D721Med (cell line): ENCODE measurements at regions not wholly inside any gene's neighbourhood (a gene's known extent, or its start where the extent isn't known, plus 50 kb on each side); places are given as distances from the start of the nearest gene placed in this dataset.

Source experiments
- DNase-seq: peaks from one replicate; pipeline ENCODE4 v3.0.0; 2011; ENCODE audit warnings: low spot score; ENCODE audit not compliant: insufficient read length
- FAIRE-seq: peaks from 2 replicates; lab custom pipeline; 2011; peaks lifted over from hg19 to GRCh38; lab: Jason Lieb, UNC
- TF ChIP-seq, protein P1 (sequence below): IDR thresholded peaks from 2 replicates; pipeline ENCODE4 v1.5.1; 2012; ENCODE audit warnings: mild to moderate bottlenecking, control low read depth; ENCODE audit not compliant: insufficient read depth; ENCODE audit errors: missing control alignments

DNA sequence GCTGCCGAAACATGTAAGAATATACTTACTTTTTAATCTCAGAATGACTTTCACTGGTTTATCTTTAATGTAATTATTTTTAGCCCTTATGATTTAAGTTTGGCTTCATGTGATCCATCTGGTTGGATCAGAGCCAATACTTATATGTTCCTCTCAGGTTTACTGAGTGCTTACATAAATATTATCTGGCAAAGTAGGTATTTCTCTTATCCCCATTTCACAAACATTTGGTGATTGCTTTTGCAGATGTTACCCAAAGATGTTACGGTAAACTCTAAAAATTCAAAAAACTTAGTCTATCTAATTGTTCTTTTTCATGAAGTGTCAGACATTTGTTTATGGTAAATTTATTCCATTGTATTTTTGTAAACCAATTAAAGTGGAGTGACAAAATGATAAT lies 115.0 kb upstream of the TLL1 start:
- FAIRE-seq (no peak), DNase-seq (no peak)
- TF ChIP-seq, protein P1, sequence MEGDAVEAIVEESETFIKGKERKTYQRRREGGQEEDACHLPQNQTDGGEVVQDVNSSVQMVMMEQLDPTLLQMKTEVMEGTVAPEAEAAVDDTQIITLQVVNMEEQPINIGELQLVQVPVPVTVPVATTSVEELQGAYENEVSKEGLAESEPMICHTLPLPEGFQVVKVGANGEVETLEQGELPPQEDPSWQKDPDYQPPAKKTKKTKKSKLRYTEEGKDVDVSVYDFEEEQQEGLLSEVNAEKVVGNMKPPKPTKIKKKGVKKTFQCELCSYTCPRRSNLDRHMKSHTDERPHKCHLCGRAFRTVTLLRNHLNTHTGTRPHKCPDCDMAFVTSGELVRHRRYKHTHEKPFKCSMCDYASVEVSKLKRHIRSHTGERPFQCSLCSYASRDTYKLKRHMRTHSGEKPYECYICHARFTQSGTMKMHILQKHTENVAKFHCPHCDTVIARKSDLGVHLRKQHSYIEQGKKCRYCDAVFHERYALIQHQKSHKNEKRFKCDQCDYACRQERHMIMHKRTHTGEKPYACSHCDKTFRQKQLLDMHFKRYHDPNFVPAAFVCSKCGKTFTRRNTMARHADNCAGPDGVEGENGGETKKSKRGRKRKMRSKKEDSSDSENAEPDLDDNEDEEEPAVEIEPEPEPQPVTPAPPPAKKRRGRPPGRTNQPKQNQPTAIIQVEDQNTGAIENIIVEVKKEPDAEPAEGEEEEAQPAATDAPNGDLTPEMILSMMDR, result no peak

GRCh38 chr4:165760182-165760581 lies 112.9 kb upstream of the TLL1 start:
- FAIRE-seq, result no peak
- TF ChIP-seq, protein P1, result no peak
- no peak for DNase-seq

GRCh38 chr4:165761963-165762362 lies 111.1 kb upstream of the TLL1 start:
- TF ChIP-seq, protein P1, result no peak
- FAIRE-seq, result no peak
- DNase-seq, result no peak

GRCh38 chr4:165763640-165764039 lies 109.4 kb upstream of the TLL1 start:
- TF ChIP-seq, protein P1, result no peak
- FAIRE-seq, result no peak

GRCh38 chr4:165765053-165765452 lies 108.0 kb upstream of the TLL1 start:
- TF ChIP-seq, protein P1, result no peak
- no peak for DNase-seq
- FAIRE-seq, result no peak

More at GRCh38 chr4:165763640-165764039, 109.4 kb upstream of the TLL1 start:
- DNase-seq, result no peak

DNA sequence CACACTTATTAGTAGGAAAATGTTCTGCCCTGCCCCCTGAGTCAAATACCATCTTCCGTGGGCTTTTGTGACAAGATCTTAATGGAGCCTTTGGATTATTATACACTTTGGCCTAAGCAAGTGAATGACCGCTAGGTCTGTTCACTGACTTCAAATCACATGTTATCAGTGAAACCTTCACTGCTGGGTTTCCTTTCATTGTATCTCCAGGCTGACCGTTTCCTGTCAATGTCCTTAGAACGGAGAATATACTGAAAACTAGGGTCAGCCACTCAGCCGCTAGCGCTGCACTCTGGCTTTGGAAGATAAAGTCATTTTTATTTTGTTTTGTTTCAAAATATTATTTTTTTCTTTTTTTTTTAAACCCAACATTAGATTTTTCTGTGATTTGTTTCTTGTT lies 107.0 kb upstream of the TLL1 start:
- TF ChIP-seq, protein P1, result no peak
- no peak for FAIRE-seq
- no peak for DNase-seq

DNA sequence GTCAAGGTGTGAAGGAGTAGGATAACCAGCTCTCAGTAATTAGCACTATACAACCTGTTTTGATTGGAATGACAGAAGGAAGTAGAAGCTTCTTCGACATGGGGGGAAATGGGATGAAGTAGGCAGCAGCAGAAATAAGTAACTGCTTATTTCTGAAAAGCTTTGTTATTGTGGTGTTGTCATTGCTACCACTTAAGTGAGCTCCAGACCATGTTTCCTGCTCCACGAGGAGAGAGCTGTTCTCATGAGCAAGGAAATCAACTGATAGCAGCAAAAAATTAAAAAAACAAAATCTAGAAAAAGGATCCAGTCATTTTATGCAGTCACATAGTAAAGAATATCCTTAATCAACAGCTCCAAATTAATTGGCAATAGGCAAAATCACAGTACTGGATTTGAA lies 106.1 kb upstream of the TLL1 start:
- peak; percentile 84 for FAIRE-seq
- TF ChIP-seq, protein P1, result no peak

More for the DNA sequence above, 106.1 kb upstream of the TLL1 start:
- DNase-seq, result no peak
